GM23248 (cell line): ENCODE measurements at regions not wholly inside any gene's neighbourhood (a gene's known extent, or its start where the extent isn't known, plus 50 kb on each side); places are given as distances from the start of the nearest gene placed in this dataset.

Experiments
- DNase-seq: peaks from one replicate; pipeline ENCODE4 v3.0.0-alpha.2; 2015
- H2AFZ ChIP-seq: fragments of 200-600 bp; sonication (generic); 2 replicates; pipeline ENCODE4 v1.6.1; 2016; ENCODE audit warnings: antibody characterized with exemption
- H3F3A ChIP-seq: fragments of 200-600 bp; sonication (generic); 2 replicates; pipeline ENCODE4 v1.6.1; 2016; ENCODE audit warnings: mild to moderate bottlenecking, antibody characterized with exemption, mixed run types; ENCODE audit not compliant: insufficient read depth
- H3K27ac ChIP-seq: fragments of 200-600 bp; sonication (generic); 2 replicates; pipeline ENCODE4 v1.5.1; 2016; ENCODE audit warnings: mild to moderate bottlenecking
- H3K27me3 ChIP-seq: fragments of 200-600 bp; sonication (generic); replicated peaks from 2 replicates; pipeline ENCODE4 v1.6.1; 2016; ENCODE audit warnings: mild to moderate bottlenecking; ENCODE audit not compliant: insufficient read depth
- H3K36me3 ChIP-seq: fragments of 200-600 bp; sonication (generic); 2 replicates; pipeline ENCODE4 v1.6.1; 2016; ENCODE audit warnings: low read depth, mild to moderate bottlenecking
- H3K4me1 ChIP-seq: fragments of 200-600 bp; sonication (generic); 2 replicates; pipeline ENCODE4 v1.6.1; 2016; ENCODE audit warnings: mild to moderate bottlenecking; ENCODE audit not compliant: insufficient read depth
- H3K4me2 ChIP-seq: fragments of 200-600 bp; sonication (generic); one replicate; pipeline ENCODE4 v1.6.1; 2016; ENCODE audit warnings: mild to moderate bottlenecking; ENCODE audit not compliant: unreplicated experiment
- H3K4me3 ChIP-seq: fragments of 200-600 bp; sonication (generic); 2 replicates; pipeline ENCODE4 v1.5.1; 2016; ENCODE audit warnings: mild to moderate bottlenecking
- H3K79me2 ChIP-seq: fragments of 200-600 bp; sonication (generic); 2 replicates; pipeline ENCODE4 v1.6.1; 2016; ENCODE audit warnings: mild to moderate bottlenecking; ENCODE audit not compliant: insufficient read depth
- H3K9ac ChIP-seq: fragments of 200-600 bp; sonication (generic); 2 replicates; pipeline ENCODE4 v1.6.1; 2016; ENCODE audit warnings: mild to moderate bottlenecking
- H3K9me2 ChIP-seq: fragments of 200-600 bp; sonication (generic); 2 replicates; pipeline ENCODE4 v1.6.1; 2016; ENCODE audit warnings: mixed run types, mild to moderate bottlenecking, moderate library complexity; ENCODE audit not compliant: insufficient read depth
- H3K9me3 ChIP-seq: fragments of 200-600 bp; sonication (generic); one replicate; pipeline ENCODE4 v1.6.1; 2017; ENCODE audit warnings: low read depth
- H4K20me1 ChIP-seq: fragments of 200-600 bp; sonication (generic); 2 replicates; pipeline ENCODE4 v1.6.0; 2016; ENCODE audit not compliant: insufficient read depth
- EZH2 ChIP-seq: fragments of 200-600 bp; sonication (generic); IDR thresholded peaks from 2 replicates; pipeline ENCODE4 v1.6.1; 2018; ENCODE audit warnings: antibody characterized with exemption, mild to moderate bottlenecking; ENCODE audit not compliant: insufficient read depth, poor library complexity, severe bottlenecking
- EZH2phosphoT487 ChIP-seq: fragments of 200-600 bp; sonication (generic); IDR thresholded peaks from 2 replicates; pipeline ENCODE4 v1.6.1; 2018; ENCODE audit warnings: antibody characterized with exemption, moderate library complexity, mild to moderate bottlenecking, low read depth; ENCODE audit not compliant: insufficient read depth
- WGBS, 2 experiments: methylation state at CpG; one replicate each; pipeline ENCODE4 v1.1.6; 2015 to 2017; ENCODE audit warnings: low lambda C conversion rate in 2 of 2, low coverage in 1 of 2; ENCODE audit errors: missing lambda C conversion rate in 2 of 2; 5-methylcytosine and 5-hydroxymethylcytosine counted together
- in situ Hi-C: fragments of 300-500 bp; cut with MboI; formaldehyde crosslinking; loops from 2 replicates; pipeline ENCODE4 v1.15.0; 2020

DNA sequence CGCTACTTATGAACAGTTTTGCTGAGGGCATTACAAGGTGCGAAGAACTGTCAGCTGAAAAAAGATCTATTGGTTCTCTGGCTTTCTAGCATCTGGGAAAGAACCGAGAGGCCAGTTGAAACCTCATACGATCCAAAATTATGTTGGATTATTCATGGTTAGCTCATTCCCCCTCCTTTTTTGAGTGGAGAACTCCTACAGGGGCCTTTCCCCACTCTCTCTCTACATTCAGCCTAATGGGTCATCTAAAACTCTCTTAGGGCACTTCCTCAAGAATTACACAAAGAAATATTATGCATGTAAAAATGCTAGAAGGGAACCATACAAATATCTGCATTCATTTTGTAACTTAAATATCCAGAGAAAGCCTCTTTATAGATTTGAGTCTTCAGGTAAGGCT is 358.2 kb downstream of the ADGRL2 start:
- Histone ChIP-seq H3K9me3 (no peaks in the 10 kb centered on the region), H3K4me1 (no peaks in the 10 kb centered on the region), H3K27ac (no peak overlapping the region), H3K9ac (no peak overlapping the region), H3K27me3 (no peaks in the 10 kb centered on the region; the same call in 1 of the 2 replicates), H3F3A (no peaks in the 10 kb centered on the region), H3K4me3 (no peak overlapping the region), H3K9me2 (no peaks in the 10 kb centered on the region), H3K79me2 (no peaks in the 10 kb centered on the region), H4K20me1 (no peaks in the 10 kb centered on the region), H3K4me2 (no peak overlapping the region), H2AFZ (no peak overlapping the region), H3K36me3 (no peaks in the 10 kb centered on the region)
- TF ChIP-seq EZH2 (no peak), EZH2phosphoT487 (no peak)
- in situ Hi-C loops = no loop called here
- DNase-seq = no peak
- 72% methylated on average over 4 of the region's 4 CpGs for WGBS, 2 experiments

DNA sequence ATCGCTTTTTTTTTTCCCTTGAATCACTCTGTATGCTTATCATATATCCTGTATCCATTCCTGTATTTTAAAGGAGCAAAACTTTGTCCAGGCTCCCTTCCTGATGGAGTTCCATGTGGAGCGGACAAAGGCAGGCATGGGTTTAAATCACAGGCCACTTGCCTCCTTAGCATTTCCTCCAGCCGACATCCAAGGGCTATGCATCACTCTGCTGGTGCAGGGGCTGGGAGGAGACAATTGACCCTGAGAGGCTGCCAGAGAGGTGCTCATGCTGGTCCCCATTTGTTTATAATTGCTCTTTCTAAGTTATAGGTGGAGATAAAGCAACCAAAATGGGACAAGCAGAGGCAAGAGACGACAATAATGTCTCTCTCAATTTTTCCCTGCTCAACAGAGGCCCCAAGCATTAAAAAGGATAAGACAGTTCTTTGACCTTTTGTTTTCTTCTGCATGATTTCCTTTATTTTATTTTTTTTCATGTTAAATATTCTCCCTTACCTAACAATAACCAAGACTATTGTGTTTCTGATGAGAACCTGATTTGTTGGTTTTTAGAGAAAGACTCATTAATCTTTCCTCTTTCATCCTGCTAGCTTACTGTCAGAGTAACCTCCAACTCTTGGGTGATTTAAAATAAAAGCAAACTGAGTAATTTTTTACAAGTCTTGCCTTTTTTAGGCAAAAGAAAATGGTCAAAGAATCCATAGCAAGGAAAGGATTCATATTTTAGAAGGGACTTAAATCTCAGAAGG is 353.7 kb downstream of the ADGRL2 start:
- no peaks in the 10 kb centered on the region for H3K79me2 ChIP-seq
- no peak overlapping the region for H3K27ac ChIP-seq
- TF ChIP-seq EZH2phosphoT487 (no peak), EZH2 (no peak)
- H3K9ac ChIP-seq = no peak overlapping the region
- in situ Hi-C loops = no loop called here
- H3K4me2 ChIP-seq = no peak overlapping the region
- no peak overlapping the region for H2AFZ ChIP-seq
- no peaks in the 10 kb centered on the region for H3K9me3 ChIP-seq
- 44 to 50% methylated on average over 4 of the region's 4 CpGs for WGBS, 2 experiments
- no peak for DNase-seq
- no peaks in the 10 kb centered on the region for H3K36me3 ChIP-seq
- H3F3A ChIP-seq = no peaks in the 10 kb centered on the region
- H3K4me3 ChIP-seq = no peak overlapping the region
- H3K27me3 ChIP-seq = no peaks in the 10 kb centered on the region
- no peaks in the 10 kb centered on the region for H3K9me2 ChIP-seq
- H4K20me1 ChIP-seq = no peaks in the 10 kb centered on the region
- H3K4me1 ChIP-seq = no peaks in the 10 kb centered on the region

- no peaks in the 10 kb centered on the region for H3K36me3 ChIP-seq
- TF ChIP-seq EZH2 (no peak), EZH2phosphoT487 (no peak)
- no peak overlapping the region for H3K4me3 ChIP-seq
- H3K27me3 ChIP-seq = no peaks in the 10 kb centered on the region
- H3F3A ChIP-seq = no peaks in the 10 kb centered on the region
- in situ Hi-C loops = no loop called here
- no peaks in the 10 kb centered on the region for H4K20me1 ChIP-seq
- H3K9ac ChIP-seq = no peak overlapping the region
- no peaks in the 10 kb centered on the region for H3K79me2 ChIP-seq
- no peak for DNase-seq
- H3K4me2 ChIP-seq = no peak overlapping the region
- H3K9me2 ChIP-seq = no peaks in the 10 kb centered on the region
- no peaks in the 10 kb centered on the region for H3K9me3 ChIP-seq
- no peak overlapping the region for H2AFZ ChIP-seq
- H3K4me1 ChIP-seq = no peaks in the 10 kb centered on the region
- no peak overlapping the region for H3K27ac ChIP-seq
Observed at GRCh38 chr1:82153752-82154151, 353.0 kb downstream of the ADGRL2 start.

GRCh38 chr1:82153272-82153629 is 352.5 kb downstream of the ADGRL2 start:
- in situ Hi-C loops = no loop called here
- Histone ChIP-seq H3F3A (no peaks in the 10 kb centered on the region), H4K20me1 (no peaks in the 10 kb centered on the region), H3K36me3 (no peaks in the 10 kb centered on the region), H3K9me2 (no peaks in the 10 kb centered on the region), H3K79me2 (no peaks in the 10 kb centered on the region), H3K4me1 (no peaks in the 10 kb centered on the region), H3K9ac (no peak overlapping the region), H3K4me3 (no peak overlapping the region), H2AFZ (no peak overlapping the region), H3K27me3 (no peaks in the 10 kb centered on the region), H3K27ac (no peak overlapping the region), H3K9me3 (no peaks in the 10 kb centered on the region), H3K4me2 (no peak overlapping the region)
- no peak for TF ChIP-seq EZH2
- TF ChIP-seq EZH2phosphoT487 = no peak
- no peak for DNase-seq
